Spleen (tissue), 11 donors: ENCODE measurements at regions not wholly inside any gene's neighbourhood (a gene's known extent, or its start where the extent isn't known, plus 50 kb on each side); places are given as distances from the start of the nearest gene placed in this dataset.

Experiments
- DNase-seq: peaks from one replicate; pipeline ENCODE4 v3.0.0-alpha.2; 2020
- H3K27ac ChIP-seq, 8 donors: fragments of 200-600 bp; sonication (generic) in 7 of 8; 1 replicate in 4 of 8; 2 replicates in 4 of 8; pipeline versions ENCODE4 v1.5.0 to v1.8.0; 2016 to 2021; ENCODE audit warnings: inconsistent platforms in 4 of 8, mild to moderate bottlenecking in 4 of 8, moderate library complexity in 1 of 8
- H3K27me3 ChIP-seq, 7 donors: fragments of 200-600 bp; sonication (generic) in 6 of 7; replicated peaks in 1 of 7; 1 replicate in 4 of 7; 2 replicates in 3 of 7; pipeline versions ENCODE4 v1.5.0 to v1.8.0; 2016 to 2021; ENCODE audit warnings: inconsistent platforms in 3 of 7, mild to moderate bottlenecking in 1 of 7
- H3K36me3 ChIP-seq, 6 donors: fragments of 200-600 bp; sonication (generic) in 5 of 6; 1 replicate in 4 of 6; 2 replicates in 2 of 6; pipeline versions ENCODE4 v1.5.0 to v1.8.0; 2016 to 2021; ENCODE audit warnings: inconsistent platforms in 2 of 6
- H3K4me1 ChIP-seq, 6 donors: fragments of 200-600 bp; sonication (generic) in 5 of 6; 1 replicate in 3 of 6; 2 replicates in 3 of 6; pipeline versions ENCODE4 v1.5.0 to v1.8.0; 2016 to 2021; ENCODE audit warnings: inconsistent platforms in 3 of 6
- H3K4me3 ChIP-seq, 8 donors: fragments of 200-600 bp; sonication (generic) in 7 of 8; 1 replicate in 4 of 8; 2 replicates in 4 of 8; pipeline versions ENCODE4 v1.5.0 to v1.8.0; 2016 to 2021; ENCODE audit warnings: inconsistent platforms in 4 of 8, mild to moderate bottlenecking in 4 of 8, moderate library complexity in 2 of 8
- H3K9me3 ChIP-seq, 8 donors: fragments of 200-600 bp; sonication (generic) in 7 of 8; 1 replicate in 4 of 8; 2 replicates in 4 of 8; pipeline versions ENCODE4 v1.5.0 to v1.8.0; 2016 to 2021; ENCODE audit warnings: inconsistent platforms in 4 of 8
- CTCF ChIP-seq, 11 experiments: fragments of 200-600 bp in 7 of 11; fragments of 450-650 bp in 4 of 11; sonication (generic) in 4 of 11; IDR thresholded peaks in 8 of 11; conservative IDR thresholded peaks in 3 of 11; 1 replicate in 7 of 11; 2 replicates in 4 of 11; pipeline versions ENCODE4 v1.4.0 to v1.8.0; 2016 to 2021; ENCODE audit warnings: antibody characterized with exemption in 11 of 11, inconsistent platforms in 4 of 11, mild to moderate bottlenecking in 1 of 11
- POLR2A ChIP-seq, 3 donors: fragments of 450-650 bp; IDR thresholded peaks; one replicate each; pipeline ENCODE4 v1.5.1; 2017; ENCODE audit warnings: antibody characterized with exemption in 3 of 3, mild to moderate bottlenecking in 1 of 3
- POLR2AphosphoS5 ChIP-seq, 3 donors: sonication (generic); formaldehyde crosslinking; IDR thresholded peaks; one replicate each; pipeline ENCODE4 v1.5.1; 2017; ENCODE audit warnings: antibody characterized with exemption in 3 of 3
- WGBS, 5 donors: extraction: QIAGEN DNeasy Blood & Tissue Kit in 3 of 5; methylation state at CpG; one replicate each; pipeline versions ENCODE4 v1.1.5 to v1.1.7; 2013 to 2018; 5-methylcytosine and 5-hydroxymethylcytosine counted together
- intact Hi-C: fragments of 100-400 bp; cut with DNase I; formaldehyde crosslinking; loops from one replicate; pipeline ENCODE4 v1.15.0; 2023; ENCODE audit warnings: low total_unique reads
- donor health status: healthy with polysubstance abuse.
- donor health status: DM: no; HTN: no; CAD: no; lungs with moderate emphysema.
- donor health status: DM: no; HTN: no; CAD: no.
- donor health status: Bipolar disorder and iron deficiency.
- donor health status: healthy.
- donor health status: DM: no; HTN: no; CAD: no.
- donor health status: DM: yes; HTN: yes; CAD: no.

- WGBS, 5 donors, result 83 to 87% (median 87%) methylated on average over 3 of the region's 3 CpGs
- Histone ChIP-seq H3K27ac (no peak overlapping the region), H3K4me3 (no peak overlapping the region), H3K9me3 (peaks cover 0 to 23% (median 0%) of the 10 kb centered on the region in 8 donors), H3K27me3 (peaks cover 0 to 38% (median 4%) of the 10 kb centered on the region in 7 donors), H3K36me3 (no peaks in the 10 kb centered on the region), H3K4me1 (no peaks in the 10 kb centered on the region)
- intact Hi-C loops, result loop anchor here (10.0 kb wide), 1 partner anchor 403 kb away; the partner anchor contains the start of gene MN1
- no peak for DNase-seq
- TF ChIP-seq POLR2AphosphoS5 (IDR thresholded peaks at IDR 0.05) (no peak), POLR2A (IDR thresholded peaks at IDR 0.05) (no peak), CTCF (IDR thresholded peaks at IDR 0.05 in 8 of 11, conservative IDR thresholded peaks at IDR 0.05 in 3 of 11) (no peak)
These were observed 400.2 kb downstream of the MN1 start for GRCh38 chr22:27401321-27401720.

- DNase-seq, result no peak
- 84 to 87% (median 86%) methylated on average over 4 to 5 of the region's 5 CpGs for WGBS, 5 donors
- Histone ChIP-seq H3K36me3 (no peaks in the 10 kb centered on the region), H3K27ac (no peak overlapping the region), H3K27me3 (peaks cover 0 to 54% (median 5%) of the 10 kb centered on the region in 7 donors), H3K9me3 (peaks cover 0 to 23% (median 0%) of the 10 kb centered on the region in 8 donors), H3K4me1 (no peaks in the 10 kb centered on the region), H3K4me3 (no peak overlapping the region)
- TF ChIP-seq POLR2AphosphoS5 (IDR thresholded peaks at IDR 0.05) (no peak), CTCF (IDR thresholded peaks at IDR 0.05 in 8 of 11, conservative IDR thresholded peaks at IDR 0.05 in 3 of 11) (no peak)
- intact Hi-C loops, result loop anchor here (10.0 kb wide), 1 partner anchor 400 kb away; the partner anchor contains the start of gene MN1
These were observed 397.1 kb downstream of the MN1 start for GRCh38 chr22:27404441-27404840.

- intact Hi-C loops, result loop anchor here (10.0 kb wide), 1 partner anchor 399 kb away; the partner anchor contains the start of gene MN1
- no peak for DNase-seq
- Histone ChIP-seq H3K9me3 (peaks cover 0 to 17% (median 0%) of the 10 kb centered on the region in 8 donors), H3K4me3 (no peak overlapping the region), H3K27ac (no peak overlapping the region), H3K4me1 (no peaks in the 10 kb centered on the region), H3K36me3 (no peaks in the 10 kb centered on the region), H3K27me3 (peaks cover 0 to 51% (median 6%) of the 10 kb centered on the region in 7 donors)
- WGBS, 5 donors, result 58 to 85% (median 60%) methylated on average over 7 to 10 of the region's 10 CpGs
- TF ChIP-seq CTCF (IDR thresholded peaks at IDR 0.05 in 8 of 11, conservative IDR thresholded peaks at IDR 0.05 in 3 of 11) (peak in 8 of 11 experiments; percentile 24 to 66 (median 52)), POLR2AphosphoS5 (IDR thresholded peaks at IDR 0.05) (no peak)
These were observed 395.7 kb downstream of the MN1 start for GRCh38 chr22:27405672-27406388.

- TF ChIP-seq POLR2AphosphoS5 (IDR thresholded peaks at IDR 0.05) (no peak), CTCF (IDR thresholded peaks at IDR 0.05 in 8 of 11, conservative IDR thresholded peaks at IDR 0.05 in 3 of 11) (no peak), POLR2A (IDR thresholded peaks at IDR 0.05) (no peak)
- Histone ChIP-seq H3K4me3 (no peak overlapping the region), H3K27ac (no peak overlapping the region), H3K27me3 (peaks cover 0 to 55% (median 9%) of the 10 kb centered on the region in 7 donors), H3K36me3 (no peaks in the 10 kb centered on the region), H3K9me3 (peaks cover 0 to 13% (median 0%) of the 10 kb centered on the region in 8 donors), H3K4me1 (no peaks in the 10 kb centered on the region)
- intact Hi-C loops, result loop anchor here (10.0 kb wide), 1 partner anchor 398 kb away; the partner anchor contains the start of gene MN1
- DNase-seq, result no peak
- 88 to 98% (median 95%) methylated on average over 2 of the region's 2 CpGs for WGBS, 5 donors
These were observed 395.1 kb downstream of the MN1 start for GRCh38 chr22:27406389-27406861.
